Activated T-helper 1 cell treated with Interleukin-2 at 50 U/mL for 16 hours (primary cell): ENCODE measurements at regions not wholly inside any gene's neighbourhood (a gene's known extent, or its start where the extent isn't known, plus 50 kb on each side); places are given as distances from the start of the nearest gene placed in this dataset.

ENCODE experiments used
- DNase-seq: peaks from one replicate; pipeline ENCODE4 v3.0.0-alpha.2; 2020; ENCODE audit warnings: low read depth

- DNase-seq, result no peak
Measured at GRCh38 chr3:187823746-187824145, 78.5 kb upstream of the BCL6 start.

- no peak for DNase-seq
Measured at GRCh38 chr3:187827723-187828122, 82.5 kb upstream of the BCL6 start.

DNA sequence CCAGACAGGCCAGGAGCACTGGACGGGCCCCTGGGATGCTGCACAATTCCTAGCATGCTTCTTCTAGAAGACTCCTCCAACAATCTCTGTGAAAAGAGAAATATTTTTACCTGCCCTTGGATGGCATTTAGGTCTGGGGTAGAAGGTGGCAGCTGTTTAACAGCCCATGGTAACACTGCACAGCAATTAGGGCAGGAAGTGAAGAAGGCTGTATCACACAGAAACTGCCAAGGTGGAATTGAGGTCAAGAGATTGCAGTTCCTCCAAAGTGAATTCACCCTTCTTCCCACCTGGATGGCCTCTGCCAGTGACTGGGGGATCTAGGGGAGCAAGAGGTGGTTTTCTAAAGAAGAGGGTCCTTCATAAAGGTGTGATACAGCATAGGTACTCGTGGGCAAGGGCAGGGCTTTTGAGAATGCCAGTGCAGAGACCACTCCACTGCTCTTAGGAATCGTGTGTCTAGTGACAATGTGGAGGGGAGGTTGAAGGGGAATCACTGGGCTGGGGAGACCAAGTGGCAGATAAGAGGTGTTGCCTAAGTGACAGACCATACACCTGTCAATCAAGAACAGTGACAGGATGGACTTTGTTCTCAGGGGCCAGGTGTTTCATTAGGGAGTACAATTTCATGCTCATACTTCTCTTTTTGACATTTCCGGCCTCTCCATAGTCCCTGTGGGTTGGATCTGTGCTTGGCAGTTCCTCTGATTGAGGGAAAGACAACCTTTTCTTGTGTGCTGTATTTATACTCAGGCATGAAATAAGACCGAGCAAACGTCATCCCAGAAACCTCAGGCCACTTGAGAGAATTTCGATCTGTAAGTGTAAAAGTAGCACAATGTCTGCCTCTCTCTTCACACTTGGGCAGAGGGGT is 83.5 kb upstream of the BCL6 start:
- no peak for DNase-seq

GRCh38 chr3:187830181-187830580 is 84.9 kb upstream of the BCL6 start:
- no peak for DNase-seq

- DNase-seq, result no peak
Measured at GRCh38 chr3:187831125-187832051, 86.1 kb upstream of the BCL6 start.

- no peak for DNase-seq
Measured at GRCh38 chr3:187832202-187832601, 86.9 kb upstream of the BCL6 start.

- no peak for DNase-seq
Measured at GRCh38 chr3:187833375-187833774, 88.1 kb upstream of the BCL6 start.

DNA sequence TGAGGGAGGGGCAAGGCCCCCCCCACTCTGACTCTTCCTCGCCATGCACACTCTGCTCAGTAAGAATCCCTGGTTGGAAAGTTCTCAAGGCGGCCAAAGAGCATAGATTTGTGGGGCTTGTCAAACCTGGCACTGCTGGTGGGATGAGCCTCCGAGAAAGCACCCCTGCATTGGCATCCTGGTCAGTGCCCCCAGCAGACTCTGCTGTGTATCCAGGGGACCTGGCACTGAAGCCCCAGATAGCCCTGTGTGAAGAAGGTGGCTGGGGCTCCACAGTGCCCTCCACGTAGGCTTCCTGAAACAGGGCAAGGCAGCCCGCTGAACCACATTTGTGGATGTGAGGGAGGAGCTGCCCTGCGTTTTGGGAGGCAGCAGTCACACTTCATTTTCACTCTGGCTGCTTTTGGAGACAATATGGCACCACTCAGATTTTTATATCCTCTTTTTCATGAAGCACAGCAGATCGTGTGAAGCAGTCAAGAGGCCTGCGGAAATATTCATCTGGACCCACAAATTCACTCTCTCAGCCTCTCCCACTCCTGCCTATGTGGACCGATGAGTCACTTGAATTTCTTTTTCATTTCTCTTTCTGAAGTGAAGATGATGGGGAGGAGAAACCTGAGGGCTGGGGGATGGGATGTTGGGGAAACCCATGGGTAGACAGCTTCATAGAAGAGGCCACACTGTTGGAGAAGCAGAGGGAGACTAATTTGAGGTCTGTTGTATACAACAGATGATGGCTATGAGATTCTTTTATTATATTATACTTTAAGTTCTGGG is 88.7 kb upstream of the BCL6 start:
- DNase-seq, result no peak

DNA sequence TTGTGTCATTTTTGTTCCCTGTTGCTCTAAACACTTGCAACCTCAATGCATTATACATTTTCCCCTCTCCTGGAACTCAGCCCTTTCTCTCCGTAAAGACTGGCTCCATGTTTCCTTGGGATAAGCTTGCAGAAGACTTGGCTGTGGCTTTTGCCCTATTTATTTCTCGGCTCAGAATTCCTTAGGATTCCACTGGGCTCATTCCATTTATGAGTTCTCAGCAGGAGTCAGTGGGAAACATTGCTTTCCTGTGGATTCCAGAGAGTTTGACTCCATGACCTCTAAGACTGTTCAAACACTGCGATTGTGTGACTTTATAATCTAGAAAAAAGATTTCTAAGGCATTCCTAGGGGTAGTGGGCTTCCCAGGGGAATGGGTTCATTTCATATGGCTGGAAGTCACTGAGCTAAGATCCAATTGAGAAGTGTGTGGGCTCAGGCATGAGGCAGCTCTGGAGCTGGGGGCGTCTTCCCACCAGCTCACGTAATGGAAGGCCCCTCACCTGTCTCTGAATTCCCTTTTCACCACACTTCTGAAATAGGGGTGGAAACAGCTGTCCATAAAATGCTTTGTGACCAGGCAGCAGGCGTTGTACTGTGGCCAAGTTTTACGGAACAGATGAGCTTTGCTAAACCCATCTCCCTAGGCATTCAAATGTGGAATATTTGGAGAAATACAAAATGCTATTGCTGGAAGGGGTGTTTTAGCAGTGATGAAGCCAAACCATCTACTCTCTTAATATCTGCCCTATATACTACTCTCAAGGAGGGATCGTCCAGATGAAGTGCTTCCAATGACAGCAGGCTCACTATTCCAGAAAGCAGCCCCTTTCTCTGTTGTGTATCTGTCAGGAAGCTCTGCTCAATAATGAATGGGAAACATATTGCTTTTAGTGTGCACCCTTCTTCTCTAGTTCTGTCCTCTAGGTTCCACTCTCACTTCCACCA is 91.8 kb upstream of the BCL6 start:
- DNase-seq, result no peak

DNA sequence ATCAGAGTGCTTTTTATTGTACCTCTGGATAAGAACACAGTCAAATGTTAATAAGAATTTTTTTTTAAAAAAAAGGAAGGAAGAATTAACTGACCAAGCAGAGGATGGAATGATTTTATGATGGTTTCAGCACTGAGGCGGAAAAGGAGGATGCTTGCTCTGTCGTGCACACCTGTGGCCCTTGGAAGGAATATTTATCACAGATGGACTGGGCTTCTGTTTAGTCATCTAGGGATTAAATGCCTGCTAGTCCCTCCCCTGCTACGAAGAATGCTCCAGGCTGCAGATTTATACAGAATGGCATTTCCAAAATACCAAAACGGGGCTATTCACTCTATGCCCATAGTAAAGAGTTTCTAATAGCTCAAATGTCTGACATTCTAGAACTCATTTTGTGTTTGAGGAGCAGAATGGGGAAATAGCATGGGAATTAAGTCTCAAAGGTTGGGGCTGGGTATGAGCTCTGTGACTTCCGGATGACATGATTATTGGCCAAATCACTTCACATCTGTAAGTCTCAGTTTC is 92.8 kb upstream of the BCL6 start:
- DNase-seq, result no peak

DNA sequence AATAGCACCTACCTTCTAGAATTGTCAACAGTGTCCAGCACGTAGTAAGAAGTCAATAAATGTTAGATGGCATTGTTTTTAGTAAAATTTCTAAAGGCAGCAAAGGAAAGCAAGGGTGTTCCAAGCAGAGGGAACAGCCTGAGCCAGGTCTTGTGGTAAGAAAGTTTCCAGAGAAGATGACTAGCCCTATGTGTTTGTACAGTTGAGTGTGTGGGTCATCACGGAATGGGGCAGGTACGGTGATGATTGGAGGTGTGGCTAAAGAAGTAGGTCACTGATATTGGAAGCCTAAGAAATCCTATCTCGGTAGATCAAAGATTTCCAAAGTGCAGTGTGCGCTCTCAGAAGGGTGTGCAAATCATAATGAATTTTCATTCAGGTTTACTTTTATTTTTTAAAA is 94.2 kb upstream of the BCL6 start:
- DNase-seq, result no peak

- DNase-seq, result no peak
Measured at GRCh38 chr3:187840856-187841255, 95.6 kb upstream of the BCL6 start.

GRCh38 chr3:187841560-187841959 is 96.3 kb upstream of the BCL6 start:
- no peak for DNase-seq

DNA sequence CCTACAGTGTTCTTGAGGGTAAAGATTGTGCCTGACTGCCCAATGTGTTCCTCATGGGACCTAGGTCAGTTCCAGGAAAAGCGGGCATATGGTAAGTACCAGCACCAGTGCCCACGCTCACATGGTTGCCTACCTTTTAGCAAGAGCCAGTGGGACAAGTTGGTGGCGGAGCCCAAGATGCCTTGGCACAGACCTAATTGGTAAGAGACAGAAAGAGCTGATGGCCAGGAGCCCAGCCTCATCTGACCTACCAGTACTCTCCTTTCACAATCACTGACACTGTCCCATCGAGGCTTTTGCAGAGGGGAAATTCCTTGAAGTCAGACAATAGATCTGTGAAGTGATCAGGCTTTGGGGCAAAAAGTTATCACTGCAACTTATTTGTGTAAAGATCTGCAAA is 98.4 kb upstream of the BCL6 start:
- no peak for DNase-seq

- no peak for DNase-seq
Measured at GRCh38 chr3:187844708-187845107, 99.4 kb upstream of the BCL6 start.

- no peak for DNase-seq
Measured at GRCh38 chr3:187845826-187846225, 100.6 kb upstream of the BCL6 start.

- DNase-seq, result no peak
Measured at GRCh38 chr3:187848401-187848800, 103.1 kb upstream of the BCL6 start.

GRCh38 chr3:187849016-187849654 is 103.9 kb upstream of the BCL6 start:
- DNase-seq, result no peak

- no peak for DNase-seq
Measured at GRCh38 chr3:187850258-187850921, 105.1 kb upstream of the BCL6 start.
